HG02970 (cell line): ENCODE measurements at regions not wholly inside any gene's neighbourhood (a gene's known extent, or its start where the extent isn't known, plus 50 kb on each side); places are given as distances from the start of the nearest gene placed in this dataset.
"Not testable (repeated sequence)": the region's sequence is repeated elsewhere in the genome, so short reads cannot be mapped to it uniquely, and the experiment has no call there.

Experiments used
- ATAC-seq: cut with Tn5 transposase; IDR thresholded peaks from one replicate; pipeline ENCODE4 v1.9.1; 2021; ENCODE audit warnings: mild to moderate bottlenecking, moderate library complexity, moderate number of reproducible peaks; ENCODE audit not compliant: unreplicated experiment, low FRiP score

DNA sequence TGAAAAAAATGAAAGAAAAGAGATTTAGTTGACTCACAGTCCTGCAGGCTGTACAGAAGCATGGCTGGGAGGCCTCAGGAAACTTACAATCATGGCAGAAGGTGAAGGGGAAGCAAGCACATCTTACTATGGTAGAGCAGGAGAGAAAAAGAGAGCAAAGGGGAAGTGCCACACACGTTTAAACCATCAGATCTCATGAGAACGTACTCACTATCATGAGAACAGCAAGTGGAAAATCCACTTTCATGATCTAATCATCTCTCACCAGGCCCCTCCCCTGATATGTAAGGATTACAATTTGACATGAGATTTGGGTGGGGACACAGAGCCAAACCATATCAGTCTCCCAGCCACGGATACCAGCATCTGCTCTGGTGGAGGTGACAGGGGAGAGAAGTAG lies 50.8 kb upstream of the CPOX start:
- no peak for ATAC-seq

DNA sequence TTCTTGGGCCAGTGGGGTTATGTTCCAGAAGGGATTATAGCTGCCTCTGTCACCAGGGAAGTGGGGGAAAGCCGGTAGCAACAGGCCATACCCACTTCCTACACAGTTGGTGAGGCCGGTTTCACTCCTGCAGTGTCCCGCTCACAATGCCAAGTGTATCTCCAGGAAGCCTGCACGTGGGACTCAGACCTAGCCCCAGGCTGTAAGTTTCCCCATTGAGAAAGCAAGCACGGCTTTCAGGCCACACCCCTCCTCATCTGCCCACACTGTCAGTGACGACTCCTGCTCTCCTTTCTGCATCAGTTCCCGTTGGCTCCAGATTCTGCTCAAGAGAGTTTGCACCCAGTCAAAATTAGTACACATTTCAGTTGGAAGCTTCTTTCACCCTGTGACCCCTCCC lies 51.6 kb upstream of the CPOX start:
- no peak for ATAC-seq

DNA sequence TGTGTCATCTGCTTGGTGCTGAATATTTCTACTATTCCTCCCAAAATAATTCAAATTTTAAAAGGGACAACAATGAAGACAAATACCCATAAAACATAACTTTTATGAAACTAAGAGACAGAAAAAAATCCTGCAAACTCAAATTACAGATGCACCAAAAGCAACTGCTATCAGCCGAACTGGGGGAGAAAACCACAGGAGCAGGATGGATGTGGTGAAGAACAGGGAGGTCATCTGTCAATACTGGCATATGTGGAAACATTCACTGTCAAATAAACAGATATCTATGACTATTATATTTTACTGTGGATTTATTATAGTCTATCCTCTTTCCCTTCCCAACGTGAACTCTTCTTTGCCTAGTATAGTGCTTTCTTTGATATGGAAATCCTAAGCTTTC lies 53.3 kb upstream of the CPOX start:
- ATAC-seq = no peak

DNA sequence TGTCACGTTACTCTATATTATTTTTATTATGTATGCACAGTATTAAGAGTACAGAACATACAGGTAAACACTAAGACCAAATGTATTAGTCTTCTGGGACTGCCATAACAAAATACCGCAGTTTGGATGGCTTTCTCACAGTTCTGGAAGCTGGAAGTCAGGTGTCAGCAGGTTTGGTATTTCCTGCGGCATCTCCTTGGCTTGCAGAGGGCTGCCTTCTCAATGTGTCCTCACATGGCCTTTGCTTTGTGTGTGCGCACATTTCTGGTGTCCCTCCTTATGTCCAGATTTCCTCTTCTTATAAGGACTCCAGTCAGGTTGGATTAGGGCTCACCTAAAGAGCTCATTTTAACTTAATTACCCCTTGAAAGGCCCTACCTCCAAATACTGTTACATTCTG lies 53.8 kb upstream of the CPOX start:
- ATAC-seq = no peak

DNA sequence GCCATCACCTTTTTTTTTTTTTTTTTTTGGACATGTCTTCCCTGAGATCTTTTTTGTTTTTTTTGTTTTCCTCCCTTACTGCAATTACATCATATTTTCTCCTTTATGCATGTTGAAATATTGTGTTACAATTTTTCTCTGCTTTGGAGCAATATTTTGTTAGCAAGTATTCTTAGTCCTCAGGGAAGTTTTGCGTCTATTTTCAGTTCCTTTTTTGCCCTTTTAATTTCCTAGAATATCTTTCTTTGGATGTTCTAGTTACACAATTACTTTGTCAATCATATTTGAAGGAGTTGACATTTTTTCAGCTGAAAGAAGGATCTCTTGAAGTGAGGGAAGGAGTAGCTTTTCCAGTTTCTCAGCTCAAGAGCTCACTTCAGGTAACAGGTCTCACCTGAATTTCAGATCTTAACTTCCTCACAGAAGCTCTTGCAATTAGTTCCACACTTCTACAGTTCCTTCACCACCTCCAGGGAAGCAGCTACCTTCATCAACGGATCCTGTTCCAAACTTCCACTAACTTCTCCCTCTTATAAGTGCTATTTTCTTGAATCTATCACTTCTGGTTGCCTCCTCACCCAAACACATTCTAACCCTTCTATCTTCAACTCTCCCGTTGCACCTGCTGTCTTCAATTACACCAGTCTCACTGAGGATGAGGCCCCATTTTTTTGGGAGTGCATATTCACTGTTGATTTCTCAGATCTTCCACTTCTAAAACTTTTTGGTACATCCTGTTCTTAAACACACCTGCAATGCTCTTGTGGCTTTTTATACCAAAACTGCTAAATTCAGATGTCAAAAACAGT lies 57.8 kb upstream of the CPOX start:
- no peak for ATAC-seq

DNA sequence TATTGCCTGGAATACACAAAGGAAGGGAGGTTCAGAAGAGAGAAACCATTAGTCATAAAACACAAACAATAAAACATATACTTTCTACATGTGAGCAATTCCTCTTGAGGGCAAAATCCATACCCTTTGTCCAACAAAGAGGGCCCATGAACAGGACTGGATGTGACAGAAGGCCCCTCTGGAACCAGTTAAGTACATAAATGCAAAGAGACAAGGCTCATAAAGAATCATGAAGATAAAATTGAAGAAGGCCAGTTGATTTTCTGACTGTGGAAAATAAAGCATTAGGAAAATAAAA lies 58.3 kb upstream of the CPOX start:
- ATAC-seq = no peak

DNA sequence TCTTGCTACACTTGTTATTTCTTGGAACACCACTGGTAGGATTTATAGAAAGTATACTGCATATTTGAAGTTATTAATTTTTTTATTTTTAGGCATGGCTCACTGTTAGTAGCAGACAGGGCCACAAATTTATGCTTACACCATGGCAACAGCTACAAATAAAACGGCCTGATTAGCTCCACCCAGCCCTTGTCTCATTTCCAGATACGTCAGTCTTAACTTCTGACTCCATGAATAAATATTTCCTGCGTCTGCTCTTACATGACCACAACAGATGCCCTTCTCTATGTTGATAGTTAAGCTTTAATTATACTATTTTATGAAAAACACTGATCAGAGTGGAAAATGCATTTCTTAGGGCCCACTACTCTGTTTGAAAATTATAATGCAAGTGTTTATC lies 62.3 kb upstream of the CPOX start:
- ATAC-seq = no peak

DNA sequence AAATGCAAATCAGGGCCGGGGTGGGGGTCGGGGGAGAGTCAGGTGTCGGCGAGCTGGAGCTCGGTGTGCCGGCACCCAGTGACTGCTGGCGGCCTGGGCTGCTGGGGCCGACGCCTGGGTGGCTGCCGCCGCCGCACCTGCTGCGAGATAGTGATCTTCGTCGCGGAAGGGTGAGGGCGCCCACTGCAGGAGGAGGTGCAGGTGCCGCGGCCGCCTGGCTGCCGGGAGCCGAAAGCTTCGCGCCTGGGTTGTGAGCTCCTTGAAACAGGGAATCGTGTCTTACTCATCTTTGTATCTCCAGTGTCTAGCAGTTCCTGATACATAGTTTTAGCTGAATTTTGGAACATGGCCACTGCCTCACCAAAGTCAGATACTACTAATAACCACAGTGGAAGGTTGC lies 64.0 kb upstream of the CPOX start:
- peak; percentile 85 for ATAC-seq

DNA sequence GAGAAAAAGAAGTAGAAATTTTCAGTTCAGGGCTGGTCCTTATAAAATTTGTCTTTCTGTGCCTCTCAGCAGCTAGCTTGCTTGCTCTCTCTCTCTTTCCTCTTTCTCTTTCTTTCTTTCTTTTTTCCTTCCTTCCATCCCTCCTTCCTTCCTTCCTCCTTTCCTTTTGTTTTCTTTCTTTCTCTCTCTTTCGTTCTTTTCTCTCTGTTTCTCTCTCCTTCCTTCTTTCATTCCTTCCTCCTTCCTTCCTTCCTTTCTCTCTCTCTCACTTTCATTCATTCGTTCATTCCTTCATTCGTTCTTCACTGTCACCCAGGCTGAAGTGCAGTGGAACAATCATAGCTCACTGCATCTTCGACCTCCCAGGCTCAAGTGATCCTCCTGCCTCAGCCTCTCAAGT lies 69.3 kb upstream of the CPOX start:
- ATAC-seq = no peak

DNA sequence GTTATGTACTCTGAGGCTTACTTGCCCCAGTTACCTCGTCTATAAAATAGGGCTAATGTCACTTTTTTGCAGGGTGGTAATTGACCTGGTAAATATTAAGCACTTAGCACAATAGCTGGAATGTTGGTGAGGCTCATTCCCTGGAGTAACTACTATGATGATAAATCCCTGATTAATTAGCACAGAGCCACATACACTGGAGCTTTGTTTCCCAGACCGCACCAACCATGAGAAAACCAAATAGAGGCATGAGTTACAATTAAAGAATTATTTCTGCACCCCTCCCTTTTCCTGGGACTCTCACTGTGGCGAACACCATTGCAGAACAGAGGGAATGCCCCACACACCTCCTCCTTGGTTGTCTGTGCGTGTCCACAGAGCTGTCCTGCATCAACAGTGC lies 76.6 kb upstream of the CPOX start:
- ATAC-seq = no peak

DNA sequence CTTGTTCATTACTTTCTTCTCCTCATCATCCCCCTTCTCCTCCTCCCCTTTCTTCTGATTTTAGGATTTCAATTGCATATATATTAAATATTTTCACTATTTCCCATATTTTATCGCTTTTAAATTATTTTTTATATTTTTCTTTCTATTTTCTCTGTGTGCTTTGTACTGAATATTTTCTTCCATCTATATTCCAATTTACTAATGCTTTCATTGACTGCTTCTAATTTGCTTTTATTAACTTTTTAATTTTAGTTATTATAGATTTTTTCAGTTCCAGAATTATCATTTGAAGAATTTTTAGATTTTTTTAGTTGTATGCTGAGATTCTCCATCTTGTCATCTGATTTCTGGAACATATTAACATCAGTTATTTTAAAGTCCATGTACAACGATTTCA lies 83.2 kb upstream of the ST3GAL6 start:
- ATAC-seq = no peak

DNA sequence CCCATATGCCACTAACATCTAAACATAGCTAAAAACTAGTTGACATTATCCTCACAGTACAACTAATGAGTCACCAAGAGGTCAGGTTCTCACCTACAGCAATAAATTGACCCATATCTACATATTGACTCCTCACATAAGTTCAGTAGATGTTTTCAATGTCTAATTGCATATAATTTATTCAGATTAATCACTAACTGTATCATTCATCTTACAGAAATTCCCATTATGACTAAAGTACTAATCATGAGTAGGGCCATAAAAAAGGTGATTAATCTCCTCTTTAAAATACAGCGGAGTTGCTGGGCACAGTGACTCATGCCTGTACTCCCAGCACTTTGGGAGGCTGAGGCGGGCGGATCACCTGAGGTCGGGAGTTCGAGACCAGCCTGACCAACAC lies 82.4 kb upstream of the ST3GAL6 start:
- ATAC-seq = no peak

DNA sequence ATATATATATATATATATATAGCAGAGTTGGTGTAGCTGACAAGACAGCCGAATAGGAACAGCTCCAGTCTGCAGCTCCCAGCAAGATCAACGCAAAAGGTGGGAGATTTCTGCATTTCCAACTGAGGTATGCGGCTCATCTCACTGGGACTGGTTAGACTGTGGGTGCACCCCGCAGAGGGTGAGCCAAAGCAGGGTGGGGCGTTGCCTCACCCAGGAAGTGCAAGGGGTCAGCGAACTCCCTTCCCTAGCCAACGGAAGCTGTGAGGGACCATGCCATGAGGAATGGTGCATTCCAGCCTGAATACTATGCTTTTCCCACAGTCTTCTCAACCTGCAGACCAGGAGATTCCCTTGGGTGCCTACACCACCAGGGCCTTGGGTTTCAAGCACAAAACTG lies 81.7 kb upstream of the ST3GAL6 start:
- no peak for ATAC-seq

DNA sequence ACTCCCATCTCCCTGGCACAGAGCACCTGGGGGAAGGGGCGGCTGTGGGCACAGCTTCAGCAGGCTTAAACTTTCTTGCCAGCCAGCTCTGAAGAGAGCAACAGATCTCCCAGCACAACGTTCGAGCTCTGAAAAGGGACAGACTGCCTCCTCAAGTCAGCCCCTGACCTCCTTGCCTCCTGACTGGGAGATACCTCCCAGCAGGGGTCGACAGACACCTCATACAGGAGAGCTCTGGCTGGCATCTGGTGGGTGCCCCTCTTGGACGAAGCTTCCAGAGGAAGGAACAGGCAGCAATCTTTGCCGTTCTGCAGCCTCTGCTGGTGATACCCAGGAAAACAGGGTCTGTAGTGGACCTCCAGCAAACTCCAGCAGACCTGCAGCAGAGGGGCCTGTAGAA lies 80.7 kb upstream of the ST3GAL6 start:
- not testable (repeated sequence) for ATAC-seq

DNA sequence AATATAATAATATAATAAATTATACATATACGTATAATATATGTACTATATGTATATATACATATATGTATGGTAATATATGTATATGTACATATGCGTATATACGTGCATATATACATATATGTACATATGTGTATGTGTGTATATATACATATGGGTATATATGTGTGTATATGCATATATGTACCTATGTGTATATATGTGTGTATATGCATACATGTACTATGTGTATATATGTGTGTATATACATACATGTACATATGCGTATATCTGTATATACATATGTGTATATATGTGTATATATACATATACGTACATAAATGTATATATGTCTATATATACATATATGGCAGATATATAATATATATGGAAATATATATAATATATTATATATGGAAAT lies 74.8 kb upstream of the ST3GAL6 start:
- no peak for ATAC-seq

DNA sequence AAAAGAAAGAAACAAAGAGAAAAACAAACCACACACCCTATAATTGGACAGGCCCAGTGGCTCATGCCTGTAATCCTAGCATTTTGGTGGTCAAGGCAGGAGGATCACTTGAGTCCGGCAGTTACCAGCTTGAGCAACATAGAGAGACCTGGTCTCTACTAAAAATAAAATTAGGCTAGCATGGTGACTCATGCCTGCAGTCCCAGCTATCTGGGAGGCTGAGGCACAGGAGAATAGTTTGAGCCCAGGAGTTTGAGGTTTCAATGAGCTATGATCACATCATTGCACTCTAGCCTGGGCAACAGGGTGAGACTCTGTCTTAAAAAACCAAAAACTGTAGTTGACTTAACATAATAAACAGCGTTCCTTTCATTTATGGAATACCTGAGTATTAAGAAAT lies 72.3 kb upstream of the ST3GAL6 start:
- no peak for ATAC-seq

DNA sequence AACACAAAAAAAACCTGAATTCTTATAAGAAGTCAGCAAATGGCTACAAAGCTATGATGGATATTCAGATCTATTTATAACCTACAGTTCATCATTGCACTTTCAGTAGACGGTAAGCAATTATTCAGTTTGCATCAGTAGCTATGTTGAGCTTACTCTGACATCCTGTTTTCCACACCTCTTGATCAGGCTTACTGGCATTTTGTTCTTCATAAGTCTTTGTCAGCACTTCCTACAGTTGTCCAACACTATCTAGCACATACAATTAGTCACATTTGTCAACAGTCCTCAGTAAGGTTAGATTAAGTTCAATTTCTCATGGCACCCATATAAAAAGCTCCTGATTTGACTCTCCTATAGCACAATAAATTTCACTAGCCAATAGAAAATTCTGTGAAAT lies 71.2 kb upstream of the ST3GAL6 start:
- ATAC-seq = no peak

DNA sequence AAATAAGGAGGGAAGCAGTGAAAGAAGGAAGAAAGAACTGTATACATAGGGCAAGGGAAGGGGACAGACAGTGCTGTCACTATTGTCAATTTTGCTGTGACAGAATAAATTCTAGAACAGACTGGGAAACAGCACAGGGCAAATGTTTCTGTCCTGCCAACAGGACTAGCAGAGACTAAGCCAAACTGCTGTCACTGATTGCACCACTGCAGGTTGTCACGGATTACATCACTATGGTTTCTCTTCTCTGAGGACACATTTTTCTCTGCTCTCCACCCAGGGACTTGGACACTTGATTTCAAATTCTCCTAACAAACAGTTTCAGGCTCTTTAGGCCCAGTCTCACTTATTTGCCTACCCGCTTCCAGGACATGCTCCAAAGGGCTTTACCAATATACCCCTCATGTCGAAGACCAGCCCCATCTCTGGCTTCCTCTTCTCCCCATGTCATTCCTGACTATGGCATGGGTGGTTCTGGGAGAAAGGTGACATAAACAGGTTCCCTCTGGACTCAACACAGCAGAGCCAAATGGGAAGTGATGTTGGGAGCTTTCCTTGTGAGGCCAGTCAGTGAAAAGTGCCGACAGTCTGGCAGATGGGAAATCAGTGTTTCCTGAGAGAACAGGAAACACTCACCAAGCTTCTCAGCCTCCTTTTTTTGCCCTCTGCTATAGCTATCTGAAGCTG lies 70.2 kb upstream of the ST3GAL6 start:
- no peak for ATAC-seq

DNA sequence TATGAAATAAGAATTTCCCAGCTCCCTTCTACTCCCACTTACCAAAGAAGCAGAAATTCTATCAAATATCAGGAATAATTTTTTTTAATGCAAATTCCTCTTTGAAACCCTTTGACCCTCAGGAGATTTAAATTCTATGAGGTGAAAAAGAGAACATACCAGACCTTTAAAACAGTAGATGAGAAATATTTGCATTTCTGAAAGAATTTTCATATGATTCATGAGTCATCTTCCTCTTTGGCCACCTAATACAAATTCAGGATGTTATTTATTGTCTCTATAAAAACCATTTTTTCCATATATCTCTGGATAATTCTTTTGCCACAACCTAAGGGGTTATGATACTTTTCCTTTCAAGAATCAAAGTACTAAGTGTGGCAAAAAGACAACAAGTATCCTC lies 67.3 kb upstream of the ST3GAL6 start:
- no peak for ATAC-seq

DNA sequence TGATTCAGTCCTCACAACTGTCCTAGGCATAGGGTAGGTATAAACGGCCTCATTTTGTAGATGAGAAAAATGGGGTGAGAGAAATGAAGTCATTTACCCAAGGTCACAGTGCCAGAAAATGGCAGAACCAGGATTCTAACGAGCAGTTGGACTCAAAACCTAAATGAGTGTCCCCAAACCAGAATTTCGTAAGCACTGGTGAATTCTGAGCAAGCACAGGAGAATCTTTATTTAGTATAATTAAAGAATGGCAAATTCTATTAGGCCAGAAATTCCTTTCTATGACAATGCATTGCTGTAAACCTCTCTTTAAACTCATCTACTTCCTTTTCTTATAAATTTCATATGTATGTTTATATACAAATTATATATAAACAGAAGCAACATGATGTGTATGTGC lies 66.8 kb upstream of the ST3GAL6 start:
- not testable (repeated sequence) for ATAC-seq

DNA sequence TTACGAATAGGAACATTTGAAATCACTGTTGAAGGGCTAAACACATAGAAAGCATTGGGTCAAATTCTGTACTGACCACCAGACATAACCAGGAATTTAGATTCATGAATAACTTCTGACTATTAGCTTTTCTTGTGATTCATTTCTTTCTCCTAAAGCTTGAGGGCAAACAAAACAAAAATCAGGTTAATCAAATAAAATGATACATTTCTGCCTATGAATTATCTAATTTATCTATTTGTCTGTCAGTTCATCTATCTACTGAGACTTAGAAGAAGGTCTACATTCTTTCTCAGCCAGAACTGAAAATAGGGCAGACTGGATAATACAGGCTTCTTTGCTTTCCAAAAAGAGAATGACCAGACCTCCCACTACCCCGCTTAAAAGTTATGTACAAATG lies 65.9 kb upstream of the ST3GAL6 start:
- no peak for ATAC-seq

DNA sequence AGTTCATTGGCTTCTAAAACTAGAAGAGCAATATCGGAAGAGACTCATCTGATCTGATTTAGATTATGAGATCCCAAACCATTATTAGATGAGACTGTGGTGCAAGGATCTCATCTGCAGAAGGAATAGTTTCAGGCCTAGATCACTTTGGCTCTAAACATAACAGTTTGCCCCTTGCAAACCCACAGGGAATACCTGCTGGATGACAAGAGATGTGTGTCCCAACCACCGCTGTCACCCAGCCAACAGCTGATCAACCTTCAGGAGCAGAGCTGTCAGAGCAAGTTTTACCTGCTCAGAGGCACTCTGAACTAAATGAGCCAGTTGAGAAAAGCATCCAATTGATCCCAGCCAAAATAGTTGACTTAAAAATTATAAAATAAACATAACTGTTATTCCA lies 64.0 kb upstream of the ST3GAL6 start:
- no peak for ATAC-seq
